HEK293 (cell line): ENCODE measurements at regions not wholly inside any gene's neighbourhood (a gene's known extent, or its start where the extent isn't known, plus 50 kb on each side); places are given as distances from the start of the nearest gene placed in this dataset.

Source experiments
- AEBP2 ChIP-seq: fragments of 450-650 bp; formaldehyde crosslinking; IDR thresholded peaks from 2 replicates; pipeline ENCODE4 v1.5.1; 2016; ENCODE audit warnings: missing biosample characterization, missing genetic modification characterization, borderline replicate concordance
- BCL11A ChIP-seq: fragments of 450-650 bp; formaldehyde crosslinking; IDR thresholded peaks from 2 replicates; pipeline ENCODE4 v1.5.1; 2016; ENCODE audit warnings: low read depth, missing biosample characterization, missing genetic modification characterization
- CTCF ChIP-seq: fragments of 450-650 bp; formaldehyde crosslinking; IDR thresholded peaks from 2 replicates; pipeline ENCODE4 v1.5.1; 2016; ENCODE audit warnings: missing biosample characterization, missing genetic modification characterization
- EGR2 ChIP-seq: fragments of 450-650 bp; formaldehyde crosslinking; IDR thresholded peaks from 2 replicates; pipeline ENCODE4 v1.5.1; 2016; ENCODE audit warnings: low read depth, missing biosample characterization, missing genetic modification characterization
- GLI4 ChIP-seq: fragments of 450-650 bp; formaldehyde crosslinking; IDR thresholded peaks from 2 replicates; pipeline ENCODE4 v1.5.1; 2016; ENCODE audit warnings: missing biosample characterization, missing genetic modification characterization
- SETDB1 ChIP-seq: IDR thresholded peaks from one replicate; pipeline ENCODE4 v1.6.1; 2017; ENCODE audit warnings: mild to moderate bottlenecking, low read length, moderate library complexity, mixed read lengths; ENCODE audit not compliant: insufficient read length
- ZNF174 ChIP-seq: fragments of 450-650 bp; formaldehyde crosslinking; IDR thresholded peaks from 2 replicates; pipeline ENCODE4 v1.5.0; 2017; ENCODE audit warnings: missing biosample characterization, mild to moderate bottlenecking, missing genetic modification characterization
- ZNF184 ChIP-seq: fragments of 450-650 bp; IDR thresholded peaks from 2 replicates; pipeline ENCODE4 v1.5.1; 2018; ENCODE audit warnings: missing biosample characterization, mild to moderate bottlenecking, missing genetic modification characterization
- ZNF239 ChIP-seq: fragments of 450-650 bp; formaldehyde crosslinking; IDR thresholded peaks from 2 replicates; pipeline ENCODE4 v1.5.1; 2016; ENCODE audit warnings: missing biosample characterization, missing genetic modification characterization
- ZNF24 ChIP-seq: fragments of 450-650 bp; formaldehyde crosslinking; IDR thresholded peaks from 2 replicates; pipeline ENCODE4 v1.5.1; 2016; ENCODE audit warnings: missing biosample characterization, missing genetic modification characterization
- ZNF292 ChIP-seq: fragments of 450-650 bp; formaldehyde crosslinking; IDR thresholded peaks from 2 replicates; pipeline ENCODE4 v1.5.1; 2016; ENCODE audit warnings: low read depth, missing biosample characterization, missing genetic modification characterization, borderline replicate concordance
- ZNF350 ChIP-seq: fragments of 450-650 bp; formaldehyde crosslinking; IDR thresholded peaks from 2 replicates; pipeline ENCODE4 v1.5.0; 2017; ENCODE audit warnings: missing biosample characterization, mild to moderate bottlenecking, missing genetic modification characterization
- TF ChIP-seq, protein P1 (sequence below): fragments of 450-650 bp; formaldehyde crosslinking; IDR thresholded peaks from 2 replicates; pipeline ENCODE4 v1.5.1; 2016; ENCODE audit warnings: missing biosample characterization, missing genetic modification characterization
- TF ChIP-seq, protein P2 (sequence below): fragments of 450-650 bp; formaldehyde crosslinking; IDR thresholded peaks from 2 replicates; pipeline ENCODE4 v1.5.1; 2017; ENCODE audit warnings: missing biosample characterization, missing genetic modification characterization

DNA sequence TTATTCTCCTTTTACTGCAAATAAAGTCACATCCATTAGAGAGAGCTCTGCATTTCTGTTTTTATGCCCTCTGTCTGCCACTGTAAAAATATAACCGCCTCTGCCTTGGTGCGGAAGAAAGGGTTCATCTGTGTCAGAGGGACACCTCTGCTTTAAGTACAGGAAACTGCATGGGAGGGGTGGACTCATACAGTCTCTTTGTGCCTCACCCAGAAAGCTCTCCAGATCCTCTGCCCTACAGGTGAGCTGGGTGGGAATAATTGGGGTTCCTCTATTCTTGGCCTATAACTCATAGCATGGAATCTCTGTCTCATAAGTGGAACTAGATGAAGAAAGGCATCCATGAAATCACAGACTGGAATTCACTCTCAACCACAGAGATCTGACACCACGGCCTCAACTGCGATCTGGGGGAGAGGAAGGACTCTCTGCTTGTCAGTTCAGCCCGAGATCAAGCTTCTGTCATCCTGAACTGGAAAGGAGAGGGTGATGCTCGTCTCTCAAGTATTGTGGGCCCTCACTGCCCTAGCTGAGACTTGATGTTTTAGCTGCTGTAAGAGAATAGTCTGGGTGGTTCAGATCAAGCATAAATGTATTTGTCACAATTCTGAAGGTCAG, 702.3 kb downstream of the TMEM121 start:
- TF ChIP-seq CTCF: no peak
- no peak for TF ChIP-seq GLI4 (tag by site-specific recombination)
- no peak for TF ChIP-seq ZNF174 (tag by site-specific recombination)
- TF ChIP-seq ZNF292: no peak
- TF ChIP-seq AEBP2 (tag by site-specific recombination): no peak
- no peak for TF ChIP-seq SETDB1
- TF ChIP-seq EGR2: no peak
- TF ChIP-seq, protein P1, sequence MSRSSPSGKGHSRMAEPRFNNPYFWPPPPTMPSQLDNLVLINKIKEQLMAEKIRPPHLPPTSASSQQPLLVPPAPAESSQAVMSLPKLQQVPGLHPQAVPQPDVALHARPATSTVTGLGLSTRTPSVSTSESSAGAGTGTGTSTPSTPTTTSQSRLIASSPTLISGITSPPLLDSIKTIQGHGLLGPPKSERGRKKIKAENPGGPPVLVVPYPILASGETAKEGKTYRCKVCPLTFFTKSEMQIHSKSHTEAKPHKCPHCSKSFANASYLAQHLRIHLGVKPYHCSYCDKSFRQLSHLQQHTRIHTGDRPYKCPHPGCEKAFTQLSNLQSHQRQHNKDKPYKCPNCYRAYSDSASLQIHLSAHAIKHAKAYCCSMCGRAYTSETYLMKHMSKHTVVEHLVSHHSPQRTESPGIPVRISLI (tag by site-specific recombination): no peak
- TF ChIP-seq ZNF350 (tag by site-specific recombination): no peak
- TF ChIP-seq, protein P2, sequence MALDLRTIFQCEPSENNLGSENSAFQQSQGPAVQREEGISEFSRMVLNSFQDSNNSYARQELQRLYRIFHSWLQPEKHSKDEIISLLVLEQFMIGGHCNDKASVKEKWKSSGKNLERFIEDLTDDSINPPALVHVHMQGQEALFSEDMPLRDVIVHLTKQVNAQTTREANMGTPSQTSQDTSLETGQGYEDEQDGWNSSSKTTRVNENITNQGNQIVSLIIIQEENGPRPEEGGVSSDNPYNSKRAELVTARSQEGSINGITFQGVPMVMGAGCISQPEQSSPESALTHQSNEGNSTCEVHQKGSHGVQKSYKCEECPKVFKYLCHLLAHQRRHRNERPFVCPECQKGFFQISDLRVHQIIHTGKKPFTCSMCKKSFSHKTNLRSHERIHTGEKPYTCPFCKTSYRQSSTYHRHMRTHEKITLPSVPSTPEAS (tag by site-specific recombination): no peak
- no peak for TF ChIP-seq ZNF24
- no peak for TF ChIP-seq ZNF184 (tag by site-specific recombination)
- TF ChIP-seq BCL11A: no peak
- TF ChIP-seq ZNF239 (tag by site-specific recombination): no peak
